Sigmoid colon (tissue), 6 donors: ENCODE measurements at regions not wholly inside any gene's neighbourhood (a gene's known extent, or its start where the extent isn't known, plus 50 kb on each side); places are given as distances from the start of the nearest gene placed in this dataset.

Experiments used
- DNase-seq: peaks from one replicate; pipeline ENCODE4 v3.0.0-alpha.2; 2019
- H3K27ac ChIP-seq, 4 donors: fragments of 200-600 bp; sonication (generic); one replicate each; pipeline ENCODE4 v1.5.1; 2016 to 2019; ENCODE audit warnings: mild to moderate bottlenecking in 1 of 4
- H3K27me3 ChIP-seq, 3 donors: fragments of 200-600 bp; sonication (generic); one replicate each; pipeline ENCODE4 v1.5.1; 2019; ENCODE audit warnings: mild to moderate bottlenecking in 1 of 3
- H3K36me3 ChIP-seq, 4 donors: fragments of 200-600 bp; sonication (generic); one replicate each; pipeline ENCODE4 v1.5.1; 2016 to 2019
- H3K4me1 ChIP-seq, 4 donors: fragments of 200-600 bp; sonication (generic); one replicate each; pipeline ENCODE4 v1.5.1; 2017 to 2019
- H3K4me3 ChIP-seq, 4 donors: fragments of 200-600 bp; sonication (generic); one replicate each; pipeline ENCODE4 v1.5.1; 2017 to 2019; ENCODE audit warnings: mild to moderate bottlenecking in 2 of 4, moderate library complexity in 1 of 4
- H3K9me3 ChIP-seq, 4 donors: fragments of 200-600 bp in 3 of 4; sonication (generic) in 3 of 4; one replicate each; pipeline versions ENCODE4 v1.5.1 to v1.6.1; 2013 to 2019
- EP300 ChIP-seq, 4 donors: sonication (generic); formaldehyde crosslinking; IDR thresholded peaks; one replicate each; pipeline ENCODE4 v1.6.1; 2017; ENCODE audit warnings: antibody characterized with exemption in 4 of 4
- POLR2A ChIP-seq, 2 donors: fragments of 450-650 bp; IDR thresholded peaks; one replicate each; pipeline ENCODE4 v1.6.1; 2016; ENCODE audit warnings: antibody characterized with exemption in 2 of 2, mild to moderate bottlenecking in 2 of 2, moderate library complexity in 2 of 2
- POLR2AphosphoS5 ChIP-seq, 4 donors: sonication (generic); formaldehyde crosslinking; IDR thresholded peaks; one replicate each; pipeline ENCODE4 v1.6.1; 2017; ENCODE audit warnings: antibody characterized with exemption in 4 of 4
- WGBS, 2 donors: extraction: QIAGEN DNeasy Blood & Tissue Kit; methylation state at CpG; one replicate each; pipeline ENCODE4 v1.1.7; 2013; 5-methylcytosine and 5-hydroxymethylcytosine counted together
- intact Hi-C: fragments of 100-400 bp; cut with DNase I; formaldehyde crosslinking; loops from one replicate; pipeline ENCODE4 v1.15.1; 2023
- TF ChIP-seq, protein P1 (sequence below), 4 experiments: fragments of 450-650 bp in 3 of 4; fragments of 200-600 bp in 1 of 4; IDR thresholded peaks; one replicate each; pipeline ENCODE4 v1.5.1; 2016 to 2019; ENCODE audit warnings: antibody characterized with exemption in 4 of 4, mild to moderate bottlenecking in 3 of 4, moderate library complexity in 2 of 4
- donor health status: healthy with polysubstance abuse.
- donor health status: healthy.

DNA sequence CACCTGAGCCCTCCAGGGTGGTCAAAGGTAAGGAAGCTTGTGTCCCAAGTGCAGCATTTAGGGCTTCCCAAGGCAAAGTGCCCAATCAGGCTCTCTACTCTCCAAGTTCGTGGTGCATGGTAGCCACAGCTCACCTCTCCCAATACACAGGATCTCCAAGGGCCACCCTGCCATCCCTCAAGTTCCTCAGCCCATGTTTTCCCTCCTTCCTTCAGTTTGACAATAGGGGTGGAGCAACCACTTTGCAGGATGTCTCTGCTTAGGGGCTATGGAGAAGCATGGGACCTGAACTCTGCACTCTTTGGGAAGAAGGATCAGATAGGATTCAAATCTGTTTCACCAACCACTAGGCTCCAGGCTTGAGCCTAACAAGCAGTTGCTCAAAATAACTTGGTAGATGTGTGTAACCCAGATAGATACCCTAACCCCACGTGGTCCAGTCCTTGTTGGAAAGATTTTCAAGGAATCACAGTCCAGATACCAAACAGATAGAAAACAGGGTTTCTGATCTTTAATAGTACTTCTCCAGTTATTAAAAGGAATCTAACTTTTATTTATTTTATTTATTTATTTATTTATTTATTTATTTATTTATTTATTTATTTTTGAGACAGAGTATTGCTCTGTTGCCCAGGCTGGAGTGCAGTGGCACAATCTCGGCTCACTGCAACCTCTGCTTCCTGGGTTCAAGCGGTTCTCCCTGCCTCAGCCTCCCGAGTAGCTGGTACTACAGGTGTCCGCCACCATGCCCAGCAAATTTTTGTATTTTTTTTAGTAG lies 248.1 kb downstream of the CTTN start:
- TF ChIP-seq EP300 (IDR thresholded peaks at IDR 0.05) (no peak), POLR2A (IDR thresholded peaks at IDR 0.05) (no peak), POLR2AphosphoS5 (IDR thresholded peaks at IDR 0.05) (no peak)
- TF ChIP-seq, protein P1, sequence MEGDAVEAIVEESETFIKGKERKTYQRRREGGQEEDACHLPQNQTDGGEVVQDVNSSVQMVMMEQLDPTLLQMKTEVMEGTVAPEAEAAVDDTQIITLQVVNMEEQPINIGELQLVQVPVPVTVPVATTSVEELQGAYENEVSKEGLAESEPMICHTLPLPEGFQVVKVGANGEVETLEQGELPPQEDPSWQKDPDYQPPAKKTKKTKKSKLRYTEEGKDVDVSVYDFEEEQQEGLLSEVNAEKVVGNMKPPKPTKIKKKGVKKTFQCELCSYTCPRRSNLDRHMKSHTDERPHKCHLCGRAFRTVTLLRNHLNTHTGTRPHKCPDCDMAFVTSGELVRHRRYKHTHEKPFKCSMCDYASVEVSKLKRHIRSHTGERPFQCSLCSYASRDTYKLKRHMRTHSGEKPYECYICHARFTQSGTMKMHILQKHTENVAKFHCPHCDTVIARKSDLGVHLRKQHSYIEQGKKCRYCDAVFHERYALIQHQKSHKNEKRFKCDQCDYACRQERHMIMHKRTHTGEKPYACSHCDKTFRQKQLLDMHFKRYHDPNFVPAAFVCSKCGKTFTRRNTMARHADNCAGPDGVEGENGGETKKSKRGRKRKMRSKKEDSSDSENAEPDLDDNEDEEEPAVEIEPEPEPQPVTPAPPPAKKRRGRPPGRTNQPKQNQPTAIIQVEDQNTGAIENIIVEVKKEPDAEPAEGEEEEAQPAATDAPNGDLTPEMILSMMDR (IDR thresholded peaks at IDR 0.05), result no peak
- intact Hi-C loops, result no loop called here
- no peak overlapping the region for H3K27ac ChIP-seq
- no peaks in the 10 kb centered on the region for H3K27me3 ChIP-seq
- no peaks in the 10 kb centered on the region for H3K36me3 ChIP-seq
- DNase-seq, result no peak
- no peak overlapping the region for H3K4me3 ChIP-seq
- WGBS, 2 donors, result 75 to 89% methylated on average over 6 of the region's 6 CpGs
- no peaks in the 10 kb centered on the region for H3K9me3 ChIP-seq
- H3K4me1 ChIP-seq, result no peaks in the 10 kb centered on the region

DNA sequence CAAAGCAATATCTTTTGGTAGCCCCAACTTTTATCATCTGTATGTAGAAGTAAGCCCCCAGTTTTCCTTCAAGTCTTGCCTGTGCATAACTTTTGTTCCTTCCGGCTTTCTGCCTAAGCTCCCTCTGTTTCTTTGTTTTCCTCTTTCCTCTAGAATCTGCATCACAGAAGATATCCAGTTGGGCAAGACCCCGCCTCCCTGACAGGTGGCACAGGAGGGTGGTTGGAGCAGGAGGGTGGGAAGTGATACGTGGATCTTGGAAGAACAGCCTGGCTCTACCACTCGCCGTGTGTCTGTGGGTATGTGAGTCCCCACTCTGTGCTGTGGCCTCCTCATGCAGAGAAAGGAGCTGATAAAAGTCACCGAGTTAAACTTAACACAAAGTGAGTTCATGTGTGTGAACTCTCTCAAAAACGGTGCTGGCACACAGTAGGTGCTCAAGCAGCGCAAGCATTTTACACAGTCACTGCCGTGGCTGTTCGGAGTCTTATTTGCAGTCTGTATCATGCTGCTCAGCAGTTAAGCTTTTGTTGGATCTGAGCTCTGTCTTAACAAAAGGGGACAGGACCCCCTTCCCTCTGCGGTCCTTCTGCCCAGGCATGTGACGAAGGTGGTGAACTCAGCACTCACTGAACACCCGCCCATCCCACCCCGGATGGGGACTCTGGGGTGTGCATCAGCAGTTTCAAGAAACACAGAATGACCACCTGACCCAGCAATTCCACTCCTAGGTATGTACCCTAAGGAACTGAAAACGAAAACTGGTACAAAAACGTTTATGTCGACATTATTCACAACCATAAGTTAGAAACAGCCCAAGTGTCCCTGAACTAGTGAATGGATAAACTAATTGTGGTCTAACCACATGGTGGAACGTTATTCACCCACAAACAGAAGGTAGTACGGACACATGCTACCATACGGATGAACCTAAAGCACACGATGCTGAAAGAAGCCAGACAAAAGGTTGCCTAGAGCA lies 249.1 kb downstream of the CTTN start:
- intact Hi-C loops, result no loop called here
- WGBS, 2 donors, result 50 to 80% methylated on average over 21 of the region's 21 CpGs
- TF ChIP-seq, protein P1 (IDR thresholded peaks at IDR 0.05), result no peak
- TF ChIP-seq EP300 (IDR thresholded peaks at IDR 0.05), result no peak
- no peak for TF ChIP-seq POLR2A (IDR thresholded peaks at IDR 0.05)
- no peak for TF ChIP-seq POLR2AphosphoS5 (IDR thresholded peaks at IDR 0.05)

DNA sequence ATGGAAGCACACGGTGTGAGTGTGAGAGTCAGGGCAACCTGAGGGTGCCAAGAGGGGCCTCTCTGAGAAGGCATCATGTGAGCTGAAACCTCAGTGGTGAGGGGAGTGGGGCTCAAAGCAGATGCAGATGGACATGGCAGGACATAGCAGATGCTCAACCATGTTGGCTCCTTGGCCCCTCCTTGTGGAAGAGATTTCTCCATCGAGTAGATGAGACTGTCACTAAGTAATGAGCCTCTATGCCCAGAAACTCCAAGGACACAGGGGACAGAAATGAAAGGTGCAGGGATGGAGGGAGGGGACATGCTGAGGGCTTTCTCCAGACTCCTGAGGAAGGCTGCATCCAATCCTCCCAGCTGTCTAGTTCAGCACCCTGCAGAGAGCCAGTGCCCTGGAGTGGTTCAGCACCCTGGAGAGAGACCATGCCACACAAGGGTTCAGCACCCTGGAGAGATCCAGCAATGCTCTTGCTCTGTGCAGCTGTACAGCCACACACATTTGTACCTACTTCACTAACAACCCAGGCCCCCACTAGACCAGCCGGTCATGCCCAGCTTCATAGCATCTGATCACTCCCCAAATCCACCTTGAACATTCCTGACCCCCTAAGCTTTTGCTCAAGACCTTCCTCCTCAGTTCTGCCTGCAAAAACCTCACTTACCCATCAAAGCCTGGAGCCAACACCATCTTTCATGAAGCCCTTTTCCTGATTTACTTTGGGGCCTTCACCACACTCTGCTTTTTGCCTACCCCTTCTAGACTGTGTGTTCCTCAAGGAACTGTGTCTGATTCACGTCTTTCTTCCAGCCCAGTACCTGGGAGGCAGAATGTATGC lies 252.0 kb downstream of the CTTN start:
- H3K9me3 ChIP-seq, result no peaks in the 10 kb centered on the region
- no peaks in the 10 kb centered on the region for H3K27me3 ChIP-seq
- no peak overlapping the region for H3K4me3 ChIP-seq
- DNase-seq, result no peak
- TF ChIP-seq EP300 (IDR thresholded peaks at IDR 0.05) (no peak), POLR2A (IDR thresholded peaks at IDR 0.05) (no peak), POLR2AphosphoS5 (IDR thresholded peaks at IDR 0.05) (no peak)
- TF ChIP-seq, protein P1 (IDR thresholded peaks at IDR 0.05), result no peak
- intact Hi-C loops, result no loop called here
- WGBS, 2 donors, result 64 to 65% methylated on average over 4 of the region's 4 CpGs
- H3K36me3 ChIP-seq, result no peaks in the 10 kb centered on the region
- H3K27ac ChIP-seq, result no peak overlapping the region
- no peaks in the 10 kb centered on the region for H3K4me1 ChIP-seq

More for the DNA sequence above, 249.1 kb downstream of the CTTN start:
- Histone ChIP-seq H3K27me3 (no peaks in the 10 kb centered on the region), H3K9me3 (no peaks in the 10 kb centered on the region), H3K4me1 (no peaks in the 10 kb centered on the region), H3K4me3 (no peak overlapping the region), H3K36me3 (no peaks in the 10 kb centered on the region), H3K27ac (no peak overlapping the region)
- DNase-seq, result no peak

DNA sequence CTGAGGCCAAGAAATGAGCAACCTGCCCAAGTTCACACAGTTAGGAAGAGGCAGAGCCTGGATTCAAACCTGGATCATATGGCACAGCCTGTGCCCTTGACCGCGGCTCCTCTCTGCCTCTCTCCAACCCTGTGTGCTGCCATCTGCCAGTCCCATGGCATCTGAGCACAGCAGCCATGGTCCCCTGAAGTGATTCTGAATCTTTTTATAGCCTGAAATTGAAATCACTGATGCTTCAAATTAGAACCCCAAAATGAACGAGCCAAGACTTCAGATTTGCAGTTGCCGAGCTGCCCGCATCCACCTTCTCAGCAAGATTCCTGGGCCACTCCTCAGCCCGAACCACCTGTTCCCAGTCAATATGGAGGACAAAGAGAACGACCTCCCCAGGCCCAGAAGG lies 252.7 kb downstream of the CTTN start:
- Histone ChIP-seq H3K36me3 (no peaks in the 10 kb centered on the region), H3K27me3 (no peaks in the 10 kb centered on the region), H3K9me3 (no peaks in the 10 kb centered on the region), H3K27ac (no peak overlapping the region), H3K4me3 (no peak overlapping the region), H3K4me1 (no peaks in the 10 kb centered on the region)
- DNase-seq, result no peak
- TF ChIP-seq EP300 (IDR thresholded peaks at IDR 0.05), result no peak
- TF ChIP-seq POLR2AphosphoS5 (IDR thresholded peaks at IDR 0.05), result no peak
- no peak for TF ChIP-seq POLR2A (IDR thresholded peaks at IDR 0.05)
- TF ChIP-seq, protein P1 (IDR thresholded peaks at IDR 0.05), result no peak
- intact Hi-C loops, result no loop called here
- 88 to 93% methylated on average over 7 of the region's 7 CpGs for WGBS, 2 donors
